GM23338 (cell line): ENCODE measurements at regions not wholly inside any gene's neighbourhood (a gene's known extent, or its start where the extent isn't known, plus 50 kb on each side); places are given as distances from the start of the nearest gene placed in this dataset.

Experiments
- ATAC-seq: fragments of 200-7000 bp; cut with Tn5 transposase; 3 replicates; pipeline ENCODE4 v1.9.1; 2020
- DNase-seq: peaks from one replicate; pipeline ENCODE4 v3.0.0-alpha.2; 2015; ENCODE audit warnings: low spot score
- H2AFZ ChIP-seq: fragments of 200-600 bp; sonication (generic); 2 replicates; pipeline ENCODE4 v1.8.0; 2016; ENCODE audit warnings: antibody characterized with exemption, mild to moderate bottlenecking, moderate library complexity
- H3F3A ChIP-seq: fragments of 200-600 bp; sonication (generic); replicated peaks from 2 replicates; pipeline ENCODE4 v1.8.0; 2017; ENCODE audit warnings: antibody characterized with exemption, mixed run types, low read depth
- H3K27ac ChIP-seq: fragments of 200-600 bp; sonication (generic); 2 replicates; pipeline ENCODE4 v1.6.1; 2016; ENCODE audit warnings: low read depth
- H3K27me3 ChIP-seq: fragments of 200-600 bp; sonication (generic); 2 replicates; pipeline ENCODE4 v1.8.0; 2016; ENCODE audit warnings: mild to moderate bottlenecking, mixed run types, moderate library complexity; ENCODE audit not compliant: insufficient read depth
- H3K36me3 ChIP-seq: fragments of 200-600 bp; sonication (generic); 2 replicates; pipeline ENCODE4 v1.8.0; 2016; ENCODE audit warnings: mild to moderate bottlenecking; ENCODE audit not compliant: insufficient read depth
- H3K4me1 ChIP-seq: fragments of 200-600 bp; sonication (generic); 2 replicates; pipeline ENCODE4 v1.8.0; 2016; ENCODE audit warnings: mild to moderate bottlenecking, moderate library complexity; ENCODE audit not compliant: insufficient read depth
- H3K4me2 ChIP-seq: fragments of 200-600 bp; sonication (generic); 2 replicates; pipeline ENCODE4 v1.7.1; 2017; ENCODE audit warnings: mixed run types
- H3K4me3 ChIP-seq: fragments of 200-600 bp; sonication (generic); 2 replicates; pipeline ENCODE4 v1.6.1; 2016; ENCODE audit warnings: mixed run types
- H3K79me2 ChIP-seq: fragments of 200-600 bp; sonication (generic); replicated peaks from 2 replicates; pipeline ENCODE4 v1.8.0; 2017; ENCODE audit warnings: mild to moderate bottlenecking; ENCODE audit not compliant: insufficient read depth
- H3K9me2 ChIP-seq: fragments of 200-600 bp; sonication (generic); 2 replicates; pipeline ENCODE4 v1.8.0; 2017; ENCODE audit not compliant: insufficient read depth
- H4K20me1 ChIP-seq: fragments of 200-600 bp; sonication (generic); replicated peaks from 2 replicates; pipeline ENCODE4 v1.8.0; 2017; ENCODE audit warnings: mild to moderate bottlenecking; ENCODE audit not compliant: insufficient read depth
- H3K27ac Mint-ChIP-seq: 2 replicates; pipeline ENCODE4 v1.8.0; 2020; ENCODE audit warnings: inconsistent platforms, mild to moderate bottlenecking, moderate library complexity, mixed read lengths
- H3K27me3 Mint-ChIP-seq: 3 replicates; pipeline ENCODE4 v1.8.0; 2022; ENCODE audit warnings: low read depth, mild to moderate bottlenecking, moderate library complexity, mixed read lengths, inconsistent platforms; ENCODE audit not compliant: insufficient read depth, poor library complexity
- H3K36me3 Mint-ChIP-seq: 3 replicates; pipeline ENCODE4 v1.8.0; 2021; ENCODE audit warnings: low read depth, mild to moderate bottlenecking, inconsistent platforms, moderate library complexity, mixed read lengths
- H3K4me1 Mint-ChIP-seq: 3 replicates; pipeline ENCODE4 v1.8.0; 2020; ENCODE audit warnings: mild to moderate bottlenecking, inconsistent platforms, mixed read lengths
- H3K4me3 Mint-ChIP-seq: 3 replicates; pipeline ENCODE4 v1.8.0; 2021; ENCODE audit warnings: moderate library complexity, mild to moderate bottlenecking, inconsistent platforms, mixed read lengths
- H3K9me3 Mint-ChIP-seq: 3 replicates; pipeline ENCODE4 v1.8.0; 2020; ENCODE audit warnings: moderate library complexity, mild to moderate bottlenecking, inconsistent platforms, mixed read lengths
- CREB1 ChIP-seq: fragments of 250-450 bp; sonication (Bioruptor Pico); IDR thresholded peaks from 2 replicates; pipeline ENCODE4 v1.5.0; 2020; ENCODE audit warnings: low read depth, mild to moderate bottlenecking, moderate library complexity
- CTCF ChIP-seq, 2 experiments: fragments of 200-600 bp in 1 of 2; sonication (generic) in 1 of 2; conservative IDR thresholded peaks; 2 replicates each; pipeline versions ENCODE4 v1.5.1 to v1.6.1; 2016 to 2017; ENCODE audit warnings: antibody characterized with exemption in 2 of 2, low read depth in 2 of 2, mild to moderate bottlenecking in 2 of 2, moderate library complexity in 1 of 2
- EZH2 ChIP-seq: fragments of 200-600 bp; sonication (generic); IDR thresholded peaks from one replicate; pipeline ENCODE4 v1.8.0; 2017; ENCODE audit warnings: antibody characterized with exemption, mild to moderate bottlenecking, low read depth; ENCODE audit not compliant: unreplicated experiment
- JUNB ChIP-seq: IDR thresholded peaks from one replicate; pipeline ENCODE4 v1.6.1; 2016; ENCODE audit warnings: antibody characterized with exemption; ENCODE audit not compliant: unreplicated experiment
- POLR2AphosphoS5 ChIP-seq: IDR thresholded peaks from 2 replicates; pipeline ENCODE4 v1.6.1; 2016; ENCODE audit warnings: antibody characterized with exemption, low read depth
- STAT1 ChIP-seq: IDR thresholded peaks from one replicate; pipeline ENCODE4 v1.6.1; 2016; ENCODE audit warnings: antibody characterized with exemption; ENCODE audit not compliant: unreplicated experiment
- ZNF114 ChIP-seq: fragments of 250-450 bp; sonication (Bioruptor Pico); IDR thresholded peaks from 2 replicates; pipeline ENCODE4 v1.5.0; 2020; ENCODE audit warnings: mild to moderate bottlenecking, moderate library complexity
- TF ChIP-seq, protein P1 (sequence below): IDR thresholded peaks from 2 replicates; pipeline ENCODE4 v1.6.1; 2016; ENCODE audit warnings: antibody characterized with exemption
- TF ChIP-seq, protein P2 (sequence below): IDR thresholded peaks from one replicate; pipeline ENCODE4 v1.6.1; 2018; ENCODE audit warnings: antibody characterized with exemption; ENCODE audit not compliant: unreplicated experiment

GRCh38 chr11:112634995-112635737, 326.1 kb upstream of the NCAM1 start:
- Mint-ChIP-seq H3K9me3 (peaks cover 19% of the 10 kb centered on the region), H3K27me3 (peaks cover 2% of the 10 kb centered on the region), H3K4me3 (peak overlapping the region; percentile 20; the same call in 1 of the 3 replicates), H3K4me1 (peaks cover 29% of the 10 kb centered on the region), H3K27ac (peak overlapping the region; percentile 19; the same call in 1 of the 2 replicates), H3K36me3 (peaks cover 10% of the 10 kb centered on the region; the same call in 2 of the 3 replicates)
- H3K27ac ChIP-seq, result no peak overlapping the region
- DNase-seq, result no peak
- H3K4me3 ChIP-seq, result no peak overlapping the region
- H3K27me3 ChIP-seq, result no peaks in the 10 kb centered on the region
- no peaks in the 10 kb centered on the region for H3F3A ChIP-seq
- TF ChIP-seq ZNF114, result no peak
- H3K9me2 ChIP-seq, result peaks cover 8% of the 10 kb centered on the region; the same call in 1 of the 2 replicates
- ATAC-seq, result no peak
- no peaks in the 10 kb centered on the region; the same call in 1 of the 2 replicates for H3K36me3 ChIP-seq
- no peak overlapping the region for H2AFZ ChIP-seq
- H3K4me1 ChIP-seq, result peaks cover 25% of the 10 kb centered on the region
- H3K79me2 ChIP-seq, result no peaks in the 10 kb centered on the region
- no peaks in the 10 kb centered on the region for H4K20me1 ChIP-seq
- H3K4me2 ChIP-seq, result peak overlapping the region; percentile 14

DNA sequence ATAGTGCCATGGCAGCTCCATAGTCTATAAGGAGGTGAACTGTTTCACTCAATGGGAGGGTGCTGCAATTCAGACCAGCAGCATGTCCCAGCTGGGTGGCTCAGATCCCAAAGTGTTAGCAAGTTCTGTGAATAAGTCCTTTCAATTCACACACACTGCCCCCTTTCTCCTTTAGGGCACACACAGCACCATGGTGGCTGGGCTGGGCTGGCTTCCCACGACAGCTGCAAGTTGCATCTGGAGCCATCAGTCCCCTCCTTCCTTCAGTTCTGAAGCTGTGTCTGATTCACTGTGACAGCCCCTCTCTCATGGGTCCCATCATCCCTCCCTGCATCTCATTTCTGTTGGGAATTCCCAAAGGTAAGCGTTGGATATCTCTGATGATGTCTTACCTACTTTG, 324.1 kb upstream of the NCAM1 start:
- H3F3A ChIP-seq, result no peaks in the 10 kb centered on the region
- H3K9me3 Mint-ChIP-seq, result peaks cover 33% of the 10 kb centered on the region
- H3K36me3 ChIP-seq, result no peaks in the 10 kb centered on the region; the same call in 1 of the 2 replicates
- no peak overlapping the region for H3K27ac ChIP-seq
- H3K4me1 Mint-ChIP-seq, result peaks cover 29% of the 10 kb centered on the region
- no peaks in the 10 kb centered on the region for H3K79me2 ChIP-seq
- DNase-seq, result no peak
- peaks cover 16% of the 10 kb centered on the region; the same call in 2 of the 3 replicates for H3K36me3 Mint-ChIP-seq
- H3K4me2 ChIP-seq, result no peak overlapping the region
- H3K9me2 ChIP-seq, result peaks cover 8% of the 10 kb centered on the region; the same call in 1 of the 2 replicates
- no peak for ATAC-seq
- peaks cover 22% of the 10 kb centered on the region for H3K4me1 ChIP-seq
- no peaks in the 10 kb centered on the region for H3K27me3 Mint-ChIP-seq
- H3K27me3 ChIP-seq, result no peaks in the 10 kb centered on the region
- H2AFZ ChIP-seq, result no peak overlapping the region
- H3K4me3 ChIP-seq, result no peak overlapping the region
- no peak overlapping the region for H3K27ac Mint-ChIP-seq
- H4K20me1 ChIP-seq, result no peaks in the 10 kb centered on the region
- H3K4me3 Mint-ChIP-seq, result no peak overlapping the region
- TF ChIP-seq STAT1, result no peak
- TF ChIP-seq, protein P1, sequence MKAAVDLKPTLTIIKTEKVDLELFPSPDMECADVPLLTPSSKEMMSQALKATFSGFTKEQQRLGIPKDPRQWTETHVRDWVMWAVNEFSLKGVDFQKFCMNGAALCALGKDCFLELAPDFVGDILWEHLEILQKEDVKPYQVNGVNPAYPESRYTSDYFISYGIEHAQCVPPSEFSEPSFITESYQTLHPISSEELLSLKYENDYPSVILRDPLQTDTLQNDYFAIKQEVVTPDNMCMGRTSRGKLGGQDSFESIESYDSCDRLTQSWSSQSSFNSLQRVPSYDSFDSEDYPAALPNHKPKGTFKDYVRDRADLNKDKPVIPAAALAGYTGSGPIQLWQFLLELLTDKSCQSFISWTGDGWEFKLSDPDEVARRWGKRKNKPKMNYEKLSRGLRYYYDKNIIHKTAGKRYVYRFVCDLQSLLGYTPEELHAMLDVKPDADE, result no peak
- TF ChIP-seq JUNB, result no peak
- no peak for TF ChIP-seq CTCF (conservative IDR thresholded peaks at IDR 0.05; ENCODE audit: low read depth in 2 of 2)
- TF ChIP-seq CREB1 (CRISPR knock-in tag), result no peak
- TF ChIP-seq EZH2, result no peak
- TF ChIP-seq ZNF114, result no peak
- no peak for TF ChIP-seq POLR2AphosphoS5
- TF ChIP-seq, protein P2, sequence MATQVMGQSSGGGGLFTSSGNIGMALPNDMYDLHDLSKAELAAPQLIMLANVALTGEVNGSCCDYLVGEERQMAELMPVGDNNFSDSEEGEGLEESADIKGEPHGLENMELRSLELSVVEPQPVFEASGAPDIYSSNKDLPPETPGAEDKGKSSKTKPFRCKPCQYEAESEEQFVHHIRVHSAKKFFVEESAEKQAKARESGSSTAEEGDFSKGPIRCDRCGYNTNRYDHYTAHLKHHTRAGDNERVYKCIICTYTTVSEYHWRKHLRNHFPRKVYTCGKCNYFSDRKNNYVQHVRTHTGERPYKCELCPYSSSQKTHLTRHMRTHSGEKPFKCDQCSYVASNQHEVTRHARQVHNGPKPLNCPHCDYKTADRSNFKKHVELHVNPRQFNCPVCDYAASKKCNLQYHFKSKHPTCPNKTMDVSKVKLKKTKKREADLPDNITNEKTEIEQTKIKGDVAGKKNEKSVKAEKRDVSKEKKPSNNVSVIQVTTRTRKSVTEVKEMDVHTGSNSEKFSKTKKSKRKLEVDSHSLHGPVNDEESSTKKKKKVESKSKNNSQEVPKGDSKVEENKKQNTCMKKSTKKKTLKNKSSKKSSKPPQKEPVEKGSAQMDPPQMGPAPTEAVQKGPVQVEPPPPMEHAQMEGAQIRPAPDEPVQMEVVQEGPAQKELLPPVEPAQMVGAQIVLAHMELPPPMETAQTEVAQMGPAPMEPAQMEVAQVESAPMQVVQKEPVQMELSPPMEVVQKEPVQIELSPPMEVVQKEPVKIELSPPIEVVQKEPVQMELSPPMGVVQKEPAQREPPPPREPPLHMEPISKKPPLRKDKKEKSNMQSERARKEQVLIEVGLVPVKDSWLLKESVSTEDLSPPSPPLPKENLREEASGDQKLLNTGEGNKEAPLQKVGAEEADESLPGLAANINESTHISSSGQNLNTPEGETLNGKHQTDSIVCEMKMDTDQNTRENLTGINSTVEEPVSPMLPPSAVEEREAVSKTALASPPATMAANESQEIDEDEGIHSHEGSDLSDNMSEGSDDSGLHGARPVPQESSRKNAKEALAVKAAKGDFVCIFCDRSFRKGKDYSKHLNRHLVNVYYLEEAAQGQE, result no peak
